Fibroblast of the conjunctiva (primary cell): ENCODE measurements at regions not wholly inside any gene's neighbourhood (a gene's known extent, or its start where the extent isn't known, plus 50 kb on each side); places are given as distances from the start of the nearest gene placed in this dataset.

ENCODE experiments used
- DNase-seq: peaks from one replicate; pipeline ENCODE4 v3.0.0-alpha.2; 2010; ENCODE audit warnings: low read depth

DNA sequence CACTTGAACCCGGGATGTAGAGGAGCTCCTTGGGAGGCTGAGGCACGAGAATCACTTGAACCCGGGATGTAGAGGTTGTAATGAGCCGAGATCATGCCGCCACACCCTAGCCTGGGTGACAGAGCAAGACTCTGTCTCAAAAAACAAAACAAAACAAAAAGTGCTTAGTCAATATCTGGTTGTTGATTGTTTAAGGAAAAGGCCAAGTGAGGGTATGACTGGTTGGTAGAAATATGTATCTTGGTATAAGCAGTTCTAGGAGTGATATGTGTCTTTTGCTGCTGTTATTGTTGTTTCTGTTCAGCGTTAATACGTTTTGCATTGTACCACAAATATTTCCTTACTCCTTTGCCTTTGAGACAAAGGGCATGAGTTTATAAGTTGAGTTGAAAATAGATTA is 210.7 kb upstream of the DMRT1 start:
- DNase-seq = no peak

DNA sequence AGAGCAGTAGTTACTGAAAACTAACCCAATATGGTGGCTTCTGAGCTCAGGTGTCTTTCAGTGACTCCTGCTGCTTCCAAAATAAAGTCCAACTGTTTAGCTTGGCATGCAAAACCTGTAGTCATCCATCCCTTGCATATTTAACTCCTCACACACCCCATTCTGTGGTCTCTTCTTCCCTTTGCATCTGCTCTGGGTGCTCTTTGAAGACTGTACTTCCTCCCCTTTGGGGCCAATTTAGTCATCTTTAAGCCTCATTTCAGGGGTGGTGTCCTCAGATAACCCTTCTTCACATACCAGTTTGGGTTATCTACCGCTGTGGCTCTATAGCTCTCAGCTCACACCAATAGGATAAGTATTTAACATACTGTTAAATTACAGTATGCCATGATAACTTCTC is 209.9 kb upstream of the DMRT1 start:
- DNase-seq = no peak

DNA sequence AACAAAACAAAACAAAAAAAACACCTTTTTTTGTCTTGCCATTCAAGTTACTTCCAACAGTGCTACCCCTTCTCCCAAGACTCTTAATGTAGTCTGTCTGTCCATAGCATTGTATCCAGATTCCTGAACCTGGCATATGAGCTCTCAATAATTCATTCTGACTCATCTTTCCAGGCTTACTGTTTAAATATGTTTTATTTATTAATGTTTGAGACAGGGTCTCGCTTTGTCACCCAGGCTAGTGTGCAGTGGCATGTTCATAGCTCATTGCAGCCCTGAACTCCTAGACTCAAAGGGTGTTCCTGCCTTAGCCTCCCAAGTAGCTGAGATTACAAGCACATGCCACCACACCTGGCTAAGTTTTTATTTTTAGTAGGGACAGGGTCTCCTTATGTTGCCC is 208.0 kb upstream of the DMRT1 start:
- no peak for DNase-seq

DNA sequence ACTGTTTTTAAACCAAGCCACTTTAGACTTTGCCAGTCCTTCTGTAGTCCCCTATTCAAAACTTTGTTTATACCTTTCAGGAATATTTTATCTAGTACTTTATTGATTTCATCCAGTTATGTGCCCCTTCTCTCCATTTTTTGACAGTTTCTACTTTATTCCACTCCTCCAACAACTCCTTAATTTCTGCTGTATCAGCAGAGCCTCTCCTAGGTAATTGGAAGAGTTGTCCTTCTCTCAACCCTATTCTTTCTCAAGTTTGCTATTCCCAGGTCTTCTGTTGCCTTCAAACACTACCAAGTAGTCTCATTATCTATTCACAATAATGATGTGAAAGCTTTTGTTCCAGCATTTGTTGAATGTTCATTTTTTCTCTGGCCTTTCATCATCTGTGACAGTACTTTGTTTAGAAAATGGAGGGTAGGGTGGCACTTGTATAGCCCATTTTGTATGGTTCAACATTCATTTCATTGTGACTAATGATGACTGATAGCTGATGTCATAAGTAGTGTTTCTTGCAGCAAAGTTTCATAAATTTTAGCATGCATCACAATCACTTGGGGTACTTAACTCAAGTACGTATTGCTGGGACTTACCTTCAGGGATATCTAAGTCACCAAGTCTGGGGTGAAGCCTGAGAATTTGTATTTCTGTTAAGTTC is 204.4 kb upstream of the DMRT1 start:
- DNase-seq = no peak

- DNase-seq = no peak
Measured at GRCh38 chr9:638152-638551, 203.3 kb upstream of the DMRT1 start.

DNA sequence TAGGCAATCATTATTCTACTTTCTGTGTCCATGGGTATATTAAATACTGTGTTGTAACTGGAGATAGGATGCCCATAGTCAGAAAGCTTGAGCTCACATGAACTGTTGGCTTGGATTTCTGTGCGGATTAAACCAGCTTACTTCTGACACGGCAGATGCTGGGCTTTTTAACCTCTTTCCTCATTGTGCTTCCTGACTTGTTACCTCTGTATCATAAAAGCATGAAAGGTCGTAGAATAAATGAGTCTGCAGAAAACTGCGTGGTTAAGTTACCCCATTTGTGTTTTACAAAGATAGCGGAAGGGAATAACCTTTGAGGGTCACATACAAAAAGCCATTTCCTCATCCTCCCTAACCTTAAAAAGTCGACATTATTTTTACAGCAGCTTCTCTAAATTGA is 199.5 kb upstream of the DMRT1 start:
- DNase-seq = no peak

- no peak for DNase-seq
Measured at GRCh38 chr9:643966-644365, 197.5 kb upstream of the DMRT1 start.

- DNase-seq = no peak
Measured at GRCh38 chr9:647522-647921, 194.0 kb upstream of the DMRT1 start.

DNA sequence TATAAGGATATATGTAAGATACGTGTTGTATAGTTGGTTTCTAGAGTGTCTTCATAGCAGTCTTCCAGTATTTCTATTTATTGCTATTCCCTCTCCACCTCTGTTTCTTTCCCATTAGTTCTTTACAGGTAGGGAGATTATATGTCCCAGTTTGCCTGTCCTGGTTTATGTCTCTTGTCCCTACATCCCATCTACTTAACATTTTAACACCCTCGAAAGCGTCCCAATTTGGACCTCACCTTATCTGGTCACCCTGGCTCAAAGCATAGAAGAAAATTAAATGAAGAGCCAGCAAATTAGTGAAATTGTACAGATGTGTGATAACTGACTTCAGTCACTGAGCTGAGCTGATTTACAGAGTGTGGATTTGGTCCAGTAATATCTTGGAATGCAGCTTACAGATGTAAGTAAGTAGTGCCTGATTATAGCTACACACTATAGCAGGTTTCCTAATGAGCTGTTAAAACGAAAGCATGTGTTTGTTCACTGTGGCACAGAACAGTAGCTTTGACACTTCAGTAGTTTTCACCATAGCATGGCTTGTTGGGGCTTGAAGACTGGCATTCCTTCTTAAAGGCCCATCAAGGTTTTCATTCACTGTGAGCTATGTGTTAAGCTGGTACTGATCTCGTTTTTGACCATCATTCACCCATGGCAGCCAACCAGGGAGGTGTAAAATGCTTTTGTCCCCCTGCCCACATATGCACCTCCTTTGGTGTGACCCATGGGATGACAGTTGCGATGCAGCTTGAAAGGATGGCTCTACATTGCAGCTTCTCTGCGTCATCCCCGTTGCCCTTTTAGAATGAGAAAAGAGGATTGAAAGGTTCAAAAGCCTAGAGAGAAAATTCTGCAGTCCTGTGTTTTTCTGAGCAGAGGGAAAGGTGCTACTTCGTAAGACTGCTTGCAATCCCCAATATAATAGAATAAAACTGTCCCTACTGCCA is 192.1 kb upstream of the DMRT1 start:
- DNase-seq = no peak

DNA sequence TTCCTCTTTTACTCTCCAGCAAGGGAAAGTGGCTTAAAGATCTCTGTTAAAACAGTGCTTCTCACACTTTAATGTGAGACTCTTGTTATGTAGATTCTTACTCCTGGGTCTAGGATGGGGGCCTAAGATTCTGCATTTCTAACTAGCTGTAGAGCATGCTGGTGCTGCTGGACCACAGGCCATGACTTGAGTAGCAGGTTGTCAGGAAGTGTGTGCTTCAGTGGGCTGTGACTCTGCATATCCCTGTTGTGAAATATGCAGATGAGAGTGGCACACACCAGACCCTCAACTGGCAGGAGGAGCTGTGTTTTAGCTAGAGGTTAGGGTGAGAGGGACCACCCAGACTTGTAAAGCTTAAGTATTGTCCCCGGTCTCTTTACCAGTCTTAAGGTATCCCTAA is 191.1 kb upstream of the DMRT1 start:
- DNase-seq = no peak

DNA sequence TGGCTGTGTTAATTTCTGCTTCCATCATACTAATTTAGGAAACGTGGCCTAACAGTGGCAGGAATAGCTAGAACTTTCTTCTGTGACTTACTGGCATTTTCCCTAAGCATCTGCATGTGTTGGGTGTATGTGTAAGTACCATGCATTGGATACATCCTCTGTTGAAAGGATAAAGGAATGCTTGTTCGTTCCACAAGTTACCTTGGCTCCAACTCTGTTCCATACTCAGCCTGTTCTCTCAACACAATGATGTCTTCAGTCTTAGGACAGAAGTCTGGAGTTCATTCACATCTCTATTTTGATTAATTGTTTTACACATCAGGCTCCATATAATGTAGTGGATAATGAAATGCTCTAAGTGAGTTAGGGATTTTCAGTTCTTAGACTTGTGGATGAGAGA is 190.1 kb upstream of the DMRT1 start:
- no peak for DNase-seq

- DNase-seq = no peak
Measured at GRCh38 chr9:652914-653313, 188.6 kb upstream of the DMRT1 start.

GRCh38 chr9:653421-653820 is 188.1 kb upstream of the DMRT1 start:
- DNase-seq = no peak

GRCh38 chr9:653856-654387 is 187.6 kb upstream of the DMRT1 start:
- no peak for DNase-seq

DNA sequence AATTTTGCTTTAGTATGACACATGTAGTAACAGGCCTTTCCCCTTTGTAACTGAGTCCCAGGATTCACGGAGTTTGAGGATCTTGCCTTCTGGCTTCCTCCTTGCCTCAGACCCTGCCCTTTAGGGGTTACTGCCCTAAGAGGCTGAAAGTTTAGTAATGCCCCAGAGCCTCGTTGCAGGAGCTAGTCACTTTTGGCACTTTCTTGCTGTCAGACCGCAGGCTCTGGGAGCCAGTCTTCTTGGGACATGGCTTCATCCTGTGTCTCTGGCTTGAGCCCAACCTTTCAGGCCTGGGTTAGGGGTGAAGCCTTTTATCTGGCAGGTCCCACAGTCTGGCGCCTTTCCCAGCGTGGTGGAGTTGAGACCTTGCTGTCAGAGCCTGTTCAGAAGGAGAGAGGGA is 185.6 kb upstream of the DMRT1 start:
- no peak for DNase-seq

GRCh38 chr9:656926-657568 is 184.4 kb upstream of the DMRT1 start:
- no peak for DNase-seq

- DNase-seq = no peak
Measured at GRCh38 chr9:659286-659685, 182.2 kb upstream of the DMRT1 start.

- no peak for DNase-seq
Measured at GRCh38 chr9:660227-660626, 181.3 kb upstream of the DMRT1 start.

DNA sequence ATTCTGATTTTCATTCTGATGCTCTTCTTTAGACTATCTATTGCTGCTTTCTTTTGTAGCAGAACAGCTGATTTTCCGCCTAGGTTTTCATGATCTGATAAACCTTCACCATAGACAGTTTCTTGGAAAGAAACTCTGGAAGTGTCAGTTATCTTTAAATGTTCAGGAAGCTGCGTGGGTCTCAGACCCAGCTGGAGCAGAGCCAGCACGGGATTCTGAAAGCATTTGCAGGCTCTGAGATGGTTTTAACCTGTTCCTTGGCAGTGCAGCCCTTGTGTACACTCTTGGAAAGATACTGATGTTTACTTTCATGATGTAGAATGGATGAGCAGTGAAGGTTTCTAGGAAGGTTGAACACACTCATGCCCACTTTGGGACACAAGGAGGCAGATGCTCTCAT is 178.0 kb upstream of the DMRT1 start:
- DNase-seq = no peak

GRCh38 chr9:665296-665695 is 176.2 kb upstream of the DMRT1 start:
- no peak for DNase-seq

DNA sequence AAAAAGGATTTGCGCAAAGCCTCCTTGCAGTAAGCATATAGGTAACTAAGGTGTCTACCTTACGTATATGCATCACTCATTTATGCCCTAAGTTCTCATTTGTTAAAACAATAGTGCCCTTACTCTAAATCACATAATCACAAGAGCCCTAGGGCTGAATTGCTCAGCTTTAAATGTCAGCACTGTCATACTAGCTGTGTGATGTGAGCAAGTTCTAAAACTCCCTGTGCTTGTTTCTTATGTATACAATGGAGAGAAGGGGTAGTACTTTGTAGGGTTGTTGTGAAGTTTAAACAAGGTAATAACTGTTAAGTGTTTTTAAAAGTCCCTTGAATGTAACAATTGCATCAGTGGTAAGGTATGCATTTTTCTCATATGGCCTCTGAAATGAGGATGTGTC is 169.5 kb upstream of the DMRT1 start:
- DNase-seq = no peak

GRCh38 chr9:672851-673250 is 168.6 kb upstream of the DMRT1 start:
- no peak for DNase-seq
